ENCODE measurements at regions not wholly inside any gene's neighbourhood (a gene's known extent, or its start where the extent isn't known, plus 50 kb on each side); places are given as distances from the start of the nearest gene placed in this dataset.
A peak's percentile ranks its signal among the peaks of the same experiment; 100 is the strongest.

- TF ChIP-seq CHD7 (IDR thresholded peaks at IDR 0.05; ENCODE audit: insufficient replicate concordance, low read length) = peak; percentile 87
- TF ChIP-seq POU5F1 (IDR thresholded peaks at IDR 0.05; ENCODE audit: low read depth, low read length) = peak; percentile 96
These were observed 594.3 kb upstream of the CDH5 start (continued) for GRCh38 chr16:65772134-65772732.

All from H1 (cell line).